Epithelial cell of esophagus (primary cell): ENCODE measurements at regions not wholly inside any gene's neighbourhood (a gene's known extent, or its start where the extent isn't known, plus 50 kb on each side); places are given as distances from the start of the nearest gene placed in this dataset.

Source experiments
- DNase-seq: peaks from one replicate; pipeline ENCODE4 v3.0.0; 2010; ENCODE audit warnings: low read depth
- H3K4me3 ChIP-seq: 2 replicates; pipeline ENCODE4 v1.5.1; 2011; ENCODE audit warnings: mild to moderate bottlenecking, low read length, control low read depth
- CTCF ChIP-seq: IDR thresholded peaks from 2 replicates; pipeline ENCODE4 v1.5.1; 2011; ENCODE audit warnings: low read depth, mild to moderate bottlenecking, low read length, control low read depth, inconsistent platforms; ENCODE audit not compliant: insufficient read depth; ENCODE audit errors: missing control alignments

GRCh38 chr5:135162661-135163265, 128.7 kb upstream of the PITX1 start:
- TF ChIP-seq CTCF = no peak
- no peak for DNase-seq
- no peak overlapping the region for H3K4me3 ChIP-seq

GRCh38 chr5:135161221-135161620, 127.2 kb upstream of the PITX1 start:
- DNase-seq = no peak
- H3K4me3 ChIP-seq = no peak overlapping the region
- TF ChIP-seq CTCF = no peak

- H3K4me3 ChIP-seq = no peak overlapping the region
- no peak for TF ChIP-seq CTCF
Observed at GRCh38 chr5:135160036-135160675, 126.1 kb upstream of the PITX1 start.

GRCh38 chr5:135159626-135160025, 125.6 kb upstream of the PITX1 start:
- H3K4me3 ChIP-seq = no peak overlapping the region
- TF ChIP-seq CTCF = no peak
- DNase-seq = no peak

More at GRCh38 chr5:135160036-135160675, 126.1 kb upstream of the PITX1 start:
- no peak for DNase-seq

GRCh38 chr5:135158982-135159381, 125.0 kb upstream of the PITX1 start:
- DNase-seq = no peak
- no peak for TF ChIP-seq CTCF
- no peak overlapping the region for H3K4me3 ChIP-seq

GRCh38 chr5:135158314-135158697, 124.3 kb upstream of the PITX1 start:
- DNase-seq = no peak
- TF ChIP-seq CTCF = no peak
- no peak overlapping the region for H3K4me3 ChIP-seq
